HEK293 (cell line): ENCODE measurements at regions not wholly inside any gene's neighbourhood (a gene's known extent, or its start where the extent isn't known, plus 50 kb on each side); places are given as distances from the start of the nearest gene placed in this dataset.

Experiments used
- HOXA7 ChIP-seq: sonication (generic); formaldehyde crosslinking; IDR thresholded peaks from 2 replicates; pipeline ENCODE4 v1.8.1; 2022; ENCODE audit warnings: missing genetic modification reagents, borderline replicate concordance
- IKZF3 ChIP-seq: fragments of 450-650 bp; IDR thresholded peaks from 2 replicates; pipeline ENCODE4 v1.5.0; 2018; ENCODE audit warnings: missing biosample characterization, mild to moderate bottlenecking, missing genetic modification characterization, moderate library complexity
- OSR2 ChIP-seq: fragments of 450-650 bp; formaldehyde crosslinking; IDR thresholded peaks from 2 replicates; pipeline ENCODE4 v1.5.1; 2016; ENCODE audit warnings: missing biosample characterization, missing genetic modification characterization
- PRDM1 ChIP-seq: fragments of 450-650 bp; formaldehyde crosslinking; IDR thresholded peaks from 2 replicates; pipeline ENCODE4; 2016; ENCODE audit warnings: missing biosample characterization, missing genetic modification characterization
- SP7 ChIP-seq: fragments of 450-650 bp; formaldehyde crosslinking; IDR thresholded peaks from 2 replicates; pipeline ENCODE4 v1.5.1; 2016; ENCODE audit warnings: missing biosample characterization, missing genetic modification characterization
- TCF7L2 ChIP-seq: IDR thresholded peaks from 2 replicates; pipeline ENCODE4 v1.6.1; 2011; ENCODE audit warnings: low read depth, mild to moderate bottlenecking, inconsistent platforms, low read length, moderate library complexity, borderline replicate concordance
- ZBTB8A ChIP-seq: fragments of 450-650 bp; formaldehyde crosslinking; IDR thresholded peaks from 2 replicates; pipeline ENCODE4 v1.5.1; 2016; ENCODE audit warnings: missing biosample characterization, missing genetic modification characterization
- ZFP3 ChIP-seq: fragments of 450-650 bp; formaldehyde crosslinking; IDR thresholded peaks from 2 replicates; pipeline ENCODE4 v1.5.1; 2016; ENCODE audit warnings: low read depth, missing biosample characterization, missing genetic modification characterization
- ZNF121 ChIP-seq: fragments of 450-650 bp; formaldehyde crosslinking; IDR thresholded peaks from 2 replicates; pipeline ENCODE4 v1.5.1; 2016; ENCODE audit warnings: missing biosample characterization, missing genetic modification characterization
- ZNF174 ChIP-seq: fragments of 450-650 bp; formaldehyde crosslinking; IDR thresholded peaks from 2 replicates; pipeline ENCODE4 v1.5.0; 2017; ENCODE audit warnings: missing biosample characterization, mild to moderate bottlenecking, missing genetic modification characterization
- ZNF211 ChIP-seq: fragments of 450-650 bp; formaldehyde crosslinking; IDR thresholded peaks from 2 replicates; pipeline ENCODE4 v1.5.1; 2016; ENCODE audit warnings: low read depth, missing biosample characterization, missing genetic modification characterization
- ZNF274 ChIP-seq, 2 experiments: fragments of 200-500 bp in 1 of 2; fragments of 450-650 bp in 1 of 2; sonication (Bioruptor generic) in 1 of 2; formaldehyde crosslinking in 1 of 2; IDR thresholded peaks; 2 replicates each; pipeline versions ENCODE4 v1.5.1 to v1.6.1; 2014 to 2016; ENCODE audit warnings: borderline replicate concordance in 1 of 2, inconsistent platforms in 1 of 2, low read length in 1 of 2, missing biosample characterization in 1 of 2, missing genetic modification characterization in 1 of 2
- ZNF366 ChIP-seq: fragments of 450-650 bp; formaldehyde crosslinking; conservative IDR thresholded peaks from 2 replicates; pipeline ENCODE4 v1.5.1; 2016; ENCODE audit warnings: missing biosample characterization, missing genetic modification characterization
- ZNF391 ChIP-seq: fragments of 450-650 bp; formaldehyde crosslinking; IDR thresholded peaks from 2 replicates; pipeline ENCODE4 v1.5.1; 2016; ENCODE audit warnings: low read depth, missing biosample characterization, missing genetic modification characterization, borderline replicate concordance
- ZNF510 ChIP-seq: fragments of 450-650 bp; formaldehyde crosslinking; IDR thresholded peaks from 2 replicates; pipeline ENCODE4 v1.5.1; 2018; ENCODE audit warnings: mild to moderate bottlenecking, missing genetic modification characterization, missing biosample characterization; ENCODE audit not compliant: insufficient replicate concordance
- ZNF521 ChIP-seq: fragments of 450-650 bp; formaldehyde crosslinking; IDR thresholded peaks from 2 replicates; pipeline ENCODE4 v1.5.1; 2017; ENCODE audit warnings: missing biosample characterization, mild to moderate bottlenecking, missing genetic modification characterization
- ZNF558 ChIP-seq: fragments of 450-650 bp; formaldehyde crosslinking; IDR thresholded peaks from 2 replicates; pipeline ENCODE4 v1.5.1; 2016; ENCODE audit warnings: missing biosample characterization, missing genetic modification characterization
- ZNF621 ChIP-seq: fragments of 450-650 bp; formaldehyde crosslinking; IDR thresholded peaks from 2 replicates; pipeline ENCODE4 v1.5.1; 2017; ENCODE audit warnings: missing biosample characterization, missing genetic modification characterization
- ZNF623 ChIP-seq: fragments of 450-650 bp; formaldehyde crosslinking; IDR thresholded peaks from 2 replicates; pipeline ENCODE4 v1.5.1; 2016; ENCODE audit warnings: missing biosample characterization, missing genetic modification characterization
- ZNF837 ChIP-seq: fragments of 450-650 bp; formaldehyde crosslinking; IDR thresholded peaks from 2 replicates; pipeline ENCODE4 v1.5.1; 2016; ENCODE audit warnings: missing biosample characterization, missing genetic modification characterization
- TF ChIP-seq, protein P1 (sequence below): fragments of 450-650 bp; formaldehyde crosslinking; IDR thresholded peaks from 2 replicates; pipeline ENCODE4 v1.5.1; 2016; ENCODE audit warnings: missing biosample characterization, missing genetic modification characterization
- TF ChIP-seq, protein P2 (sequence below): fragments of 450-650 bp; formaldehyde crosslinking; IDR thresholded peaks from 2 replicates; pipeline ENCODE4 v1.5.1; 2016; ENCODE audit warnings: missing biosample characterization, missing genetic modification characterization
- TF ChIP-seq, protein P3 (sequence below): fragments of 450-650 bp; formaldehyde crosslinking; IDR thresholded peaks from 2 replicates; pipeline ENCODE4 v1.5.1; 2016; ENCODE audit warnings: missing biosample characterization, missing genetic modification characterization
- TF ChIP-seq, protein P4 (sequence below): fragments of 450-650 bp; formaldehyde crosslinking; IDR thresholded peaks from 2 replicates; pipeline ENCODE4 v1.5.1; 2016; ENCODE audit warnings: missing biosample characterization, missing genetic modification characterization, low read depth
- TF ChIP-seq, protein P5 (sequence below): fragments of 450-650 bp; formaldehyde crosslinking; IDR thresholded peaks from 2 replicates; pipeline ENCODE4 v1.5.1; 2016; ENCODE audit warnings: missing biosample characterization, missing genetic modification characterization, borderline replicate concordance

DNA sequence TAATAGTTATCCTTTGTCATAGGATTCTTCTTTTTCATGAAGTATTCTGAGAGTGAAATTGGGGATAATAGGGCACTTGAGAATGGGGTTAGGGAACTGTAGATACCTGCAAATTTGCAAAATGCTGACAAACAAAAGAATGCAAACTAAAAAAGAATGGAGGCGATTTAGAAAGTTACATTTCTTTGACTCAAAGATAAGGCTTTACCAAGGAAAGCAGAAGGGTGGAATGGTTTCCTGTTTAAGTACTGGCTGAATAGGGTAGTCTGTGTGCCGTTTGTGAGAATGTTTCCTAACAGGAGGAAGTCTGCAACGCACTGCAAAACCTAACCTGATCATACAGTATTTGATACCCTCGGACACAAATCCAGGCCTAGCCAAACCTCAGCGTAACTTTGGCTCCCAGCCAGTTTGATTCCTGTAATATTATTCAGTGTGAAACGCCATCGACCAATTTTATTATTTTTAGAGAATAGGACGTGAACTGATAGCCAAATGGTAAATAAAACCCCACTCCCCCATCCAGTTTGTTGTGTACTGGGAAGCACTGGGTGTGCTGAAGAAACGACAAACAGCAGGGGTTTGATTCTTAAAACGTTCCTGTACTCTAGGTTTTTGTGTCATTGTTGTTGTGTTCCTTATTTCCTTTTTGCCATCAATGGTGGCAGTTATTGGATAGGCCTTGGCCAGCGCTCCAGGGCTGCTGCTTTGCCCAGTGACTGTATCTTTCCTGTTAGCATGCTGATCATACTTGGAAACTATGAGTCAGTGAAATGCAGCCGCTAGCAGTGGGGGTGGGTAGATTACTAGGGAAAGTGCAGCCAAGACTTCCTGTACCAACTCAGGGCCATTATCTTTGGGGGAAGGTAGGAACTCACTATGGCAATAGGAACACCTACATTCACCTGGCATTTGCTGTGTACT, 148.0 kb upstream of the TBL1XR1 start (continued):
- TF ChIP-seq ZNF174 (tag by site-specific recombination) (no peak), ZNF366 (0 out of 2 replicates have a peak, but pooled peaks have one; percentile 32), TCF7L2 (no peak), ZNF837 (tag by site-specific recombination) (no peak), ZNF274 (IDR thresholded peaks at IDR 0.05; ENCODE audit: low read length) (no peak), ZNF274 (tag by site-specific recombination; IDR thresholded peaks at IDR 0.05; ENCODE audit: borderline replicate concordance) (no peak), ZNF558 (no peak; the same call in 1 of the 2 replicates), ZNF211 (tag by site-specific recombination) (no peak), ZNF621 (tag by site-specific recombination) (no peak), ZNF623 (tag by site-specific recombination) (no peak), SP7 (tag by site-specific recombination) (peak; percentile 58), PRDM1 (tag by site-specific recombination) (peak; percentile 58; the same call in 1 of the 2 replicates), ZNF521 (no peak), ZNF391 (no peak), ZFP3 (tag by site-specific recombination) (no peak), ZNF510 (no peak), ZBTB8A (tag by site-specific recombination) (0 out of 2 replicates have a peak, but pooled peaks have one; percentile 13), HOXA7 (no peak), OSR2 (no peak), ZNF121 (tag by site-specific recombination) (no peak), IKZF3 (tag by site-specific recombination) (peak; percentile 50; the same call in 1 of the 2 replicates)
- TF ChIP-seq, protein P1, sequence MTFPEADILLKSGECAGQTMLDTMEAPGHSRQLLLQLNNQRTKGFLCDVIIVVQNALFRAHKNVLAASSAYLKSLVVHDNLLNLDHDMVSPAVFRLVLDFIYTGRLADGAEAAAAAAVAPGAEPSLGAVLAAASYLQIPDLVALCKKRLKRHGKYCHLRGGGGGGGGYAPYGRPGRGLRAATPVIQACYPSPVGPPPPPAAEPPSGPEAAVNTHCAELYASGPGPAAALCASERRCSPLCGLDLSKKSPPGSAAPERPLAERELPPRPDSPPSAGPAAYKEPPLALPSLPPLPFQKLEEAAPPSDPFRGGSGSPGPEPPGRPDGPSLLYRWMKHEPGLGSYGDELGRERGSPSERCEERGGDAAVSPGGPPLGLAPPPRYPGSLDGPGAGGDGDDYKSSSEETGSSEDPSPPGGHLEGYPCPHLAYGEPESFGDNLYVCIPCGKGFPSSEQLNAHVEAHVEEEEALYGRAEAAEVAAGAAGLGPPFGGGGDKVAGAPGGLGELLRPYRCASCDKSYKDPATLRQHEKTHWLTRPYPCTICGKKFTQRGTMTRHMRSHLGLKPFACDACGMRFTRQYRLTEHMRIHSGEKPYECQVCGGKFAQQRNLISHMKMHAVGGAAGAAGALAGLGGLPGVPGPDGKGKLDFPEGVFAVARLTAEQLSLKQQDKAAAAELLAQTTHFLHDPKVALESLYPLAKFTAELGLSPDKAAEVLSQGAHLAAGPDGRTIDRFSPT (tag by site-specific recombination) = peak; percentile 92
- TF ChIP-seq, protein P2, sequence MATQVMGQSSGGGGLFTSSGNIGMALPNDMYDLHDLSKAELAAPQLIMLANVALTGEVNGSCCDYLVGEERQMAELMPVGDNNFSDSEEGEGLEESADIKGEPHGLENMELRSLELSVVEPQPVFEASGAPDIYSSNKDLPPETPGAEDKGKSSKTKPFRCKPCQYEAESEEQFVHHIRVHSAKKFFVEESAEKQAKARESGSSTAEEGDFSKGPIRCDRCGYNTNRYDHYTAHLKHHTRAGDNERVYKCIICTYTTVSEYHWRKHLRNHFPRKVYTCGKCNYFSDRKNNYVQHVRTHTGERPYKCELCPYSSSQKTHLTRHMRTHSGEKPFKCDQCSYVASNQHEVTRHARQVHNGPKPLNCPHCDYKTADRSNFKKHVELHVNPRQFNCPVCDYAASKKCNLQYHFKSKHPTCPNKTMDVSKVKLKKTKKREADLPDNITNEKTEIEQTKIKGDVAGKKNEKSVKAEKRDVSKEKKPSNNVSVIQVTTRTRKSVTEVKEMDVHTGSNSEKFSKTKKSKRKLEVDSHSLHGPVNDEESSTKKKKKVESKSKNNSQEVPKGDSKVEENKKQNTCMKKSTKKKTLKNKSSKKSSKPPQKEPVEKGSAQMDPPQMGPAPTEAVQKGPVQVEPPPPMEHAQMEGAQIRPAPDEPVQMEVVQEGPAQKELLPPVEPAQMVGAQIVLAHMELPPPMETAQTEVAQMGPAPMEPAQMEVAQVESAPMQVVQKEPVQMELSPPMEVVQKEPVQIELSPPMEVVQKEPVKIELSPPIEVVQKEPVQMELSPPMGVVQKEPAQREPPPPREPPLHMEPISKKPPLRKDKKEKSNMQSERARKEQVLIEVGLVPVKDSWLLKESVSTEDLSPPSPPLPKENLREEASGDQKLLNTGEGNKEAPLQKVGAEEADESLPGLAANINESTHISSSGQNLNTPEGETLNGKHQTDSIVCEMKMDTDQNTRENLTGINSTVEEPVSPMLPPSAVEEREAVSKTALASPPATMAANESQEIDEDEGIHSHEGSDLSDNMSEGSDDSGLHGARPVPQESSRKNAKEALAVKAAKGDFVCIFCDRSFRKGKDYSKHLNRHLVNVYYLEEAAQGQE (tag by site-specific recombination) = no peak
- TF ChIP-seq, protein P3, sequence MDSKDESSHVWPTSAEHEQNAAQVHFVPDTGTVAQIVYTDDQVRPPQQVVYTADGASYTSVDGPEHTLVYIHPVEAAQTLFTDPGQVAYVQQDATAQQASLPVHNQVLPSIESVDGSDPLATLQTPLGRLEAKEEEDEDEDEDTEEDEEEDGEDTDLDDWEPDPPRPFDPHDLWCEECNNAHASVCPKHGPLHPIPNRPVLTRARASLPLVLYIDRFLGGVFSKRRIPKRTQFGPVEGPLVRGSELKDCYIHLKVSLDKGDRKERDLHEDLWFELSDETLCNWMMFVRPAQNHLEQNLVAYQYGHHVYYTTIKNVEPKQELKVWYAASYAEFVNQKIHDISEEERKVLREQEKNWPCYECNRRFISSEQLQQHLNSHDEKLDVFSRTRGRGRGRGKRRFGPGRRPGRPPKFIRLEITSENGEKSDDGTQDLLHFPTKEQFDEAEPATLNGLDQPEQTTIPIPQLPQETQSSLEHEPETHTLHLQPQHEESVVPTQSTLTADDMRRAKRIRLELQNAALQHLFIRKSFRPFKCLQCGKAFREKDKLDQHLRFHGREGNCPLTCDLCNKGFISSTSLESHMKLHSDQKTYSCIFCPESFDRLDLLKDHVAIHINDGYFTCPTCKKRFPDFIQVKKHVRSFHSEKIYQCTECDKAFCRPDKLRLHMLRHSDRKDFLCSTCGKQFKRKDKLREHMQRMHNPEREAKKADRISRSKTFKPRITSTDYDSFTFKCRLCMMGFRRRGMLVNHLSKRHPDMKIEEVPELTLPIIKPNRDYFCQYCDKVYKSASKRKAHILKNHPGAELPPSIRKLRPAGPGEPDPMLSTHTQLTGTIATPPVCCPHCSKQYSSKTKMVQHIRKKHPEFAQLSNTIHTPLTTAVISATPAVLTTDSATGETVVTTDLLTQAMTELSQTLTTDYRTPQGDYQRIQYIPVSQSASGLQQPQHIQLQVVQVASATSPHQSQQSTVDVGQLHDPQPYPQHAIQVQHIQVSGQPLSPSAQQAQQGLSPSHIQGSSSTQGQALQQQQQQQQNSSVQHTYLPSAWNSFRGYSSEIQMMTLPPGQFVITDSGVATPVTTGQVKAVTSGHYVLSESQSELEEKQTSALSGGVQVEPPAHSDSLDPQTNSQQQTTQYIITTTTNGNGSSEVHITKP (tag by site-specific recombination) = peak; percentile 60
- TF ChIP-seq, protein P4, sequence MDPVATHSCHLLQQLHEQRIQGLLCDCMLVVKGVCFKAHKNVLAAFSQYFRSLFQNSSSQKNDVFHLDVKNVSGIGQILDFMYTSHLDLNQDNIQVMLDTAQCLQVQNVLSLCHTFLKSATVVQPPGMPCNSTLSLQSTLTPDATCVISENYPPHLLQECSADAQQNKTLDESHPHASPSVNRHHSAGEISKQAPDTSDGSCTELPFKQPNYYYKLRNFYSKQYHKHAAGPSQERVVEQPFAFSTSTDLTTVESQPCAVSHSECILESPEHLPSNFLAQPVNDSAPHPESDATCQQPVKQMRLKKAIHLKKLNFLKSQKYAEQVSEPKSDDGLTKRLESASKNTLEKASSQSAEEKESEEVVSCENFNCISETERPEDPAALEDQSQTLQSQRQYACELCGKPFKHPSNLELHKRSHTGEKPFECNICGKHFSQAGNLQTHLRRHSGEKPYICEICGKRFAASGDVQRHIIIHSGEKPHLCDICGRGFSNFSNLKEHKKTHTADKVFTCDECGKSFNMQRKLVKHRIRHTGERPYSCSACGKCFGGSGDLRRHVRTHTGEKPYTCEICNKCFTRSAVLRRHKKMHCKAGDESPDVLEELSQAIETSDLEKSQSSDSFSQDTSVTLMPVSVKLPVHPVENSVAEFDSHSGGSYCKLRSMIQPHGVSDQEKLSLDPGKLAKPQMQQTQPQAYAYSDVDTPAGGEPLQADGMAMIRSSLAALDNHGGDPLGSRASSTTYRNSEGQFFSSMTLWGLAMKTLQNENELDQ (tag by site-specific recombination) = no peak
- TF ChIP-seq, protein P5, sequence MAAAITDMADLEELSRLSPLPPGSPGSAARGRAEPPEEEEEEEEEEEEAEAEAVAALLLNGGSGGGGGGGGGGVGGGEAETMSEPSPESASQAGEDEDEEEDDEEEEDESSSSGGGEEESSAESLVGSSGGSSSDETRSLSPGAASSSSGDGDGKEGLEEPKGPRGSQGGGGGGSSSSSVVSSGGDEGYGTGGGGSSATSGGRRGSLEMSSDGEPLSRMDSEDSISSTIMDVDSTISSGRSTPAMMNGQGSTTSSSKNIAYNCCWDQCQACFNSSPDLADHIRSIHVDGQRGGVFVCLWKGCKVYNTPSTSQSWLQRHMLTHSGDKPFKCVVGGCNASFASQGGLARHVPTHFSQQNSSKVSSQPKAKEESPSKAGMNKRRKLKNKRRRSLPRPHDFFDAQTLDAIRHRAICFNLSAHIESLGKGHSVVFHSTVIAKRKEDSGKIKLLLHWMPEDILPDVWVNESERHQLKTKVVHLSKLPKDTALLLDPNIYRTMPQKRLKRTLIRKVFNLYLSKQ (tag by site-specific recombination) = no peak
